H1 (cell line): ENCODE measurements at regions not wholly inside any gene's neighbourhood (a gene's known extent, or its start where the extent isn't known, plus 50 kb on each side); places are given as distances from the start of the nearest gene placed in this dataset.

Experiments used
- CHD1 ChIP-seq: IDR thresholded peaks from 2 replicates; pipeline ENCODE4 v1.6.1; 2012; ENCODE audit warnings: low read depth, low read length, improper control_type of control experiment
- CTCF ChIP-seq, 3 experiments: IDR thresholded peaks; 1 replicate in 2 of 3; 2 replicates in 1 of 3; pipeline versions ENCODE4 v1.5.1 to v1.6.1; 2011; ENCODE audit warnings: low read length in 3 of 3, mild to moderate bottlenecking in 3 of 3, inconsistent platforms in 2 of 3, low read depth in 1 of 3, moderate library complexity in 1 of 3; ENCODE audit not compliant: insufficient read depth in 1 of 3; ENCODE audit errors: control extremely low read depth in 1 of 3
- KDM1A ChIP-seq: fragments of 200-600, 300-600 bp; sonication (generic); IDR thresholded peaks from 2 replicates; pipeline ENCODE4 v1.7.1; 2016; ENCODE audit warnings: mild to moderate bottlenecking, low read length, borderline replicate concordance
- MAX ChIP-seq: IDR thresholded peaks from 2 replicates; pipeline ENCODE4 v1.6.1; 2012; ENCODE audit warnings: inconsistent platforms
- RXRA ChIP-seq: IDR thresholded peaks from 2 replicates; pipeline ENCODE4 v1.6.1; 2011; ENCODE audit warnings: low read depth, mild to moderate bottlenecking, low read length, moderate library complexity; ENCODE audit not compliant: insufficient read depth
- SP2 ChIP-seq: IDR thresholded peaks from 2 replicates; pipeline ENCODE4 v1.6.1; 2012; ENCODE audit warnings: mild to moderate bottlenecking, low read length, inconsistent platforms
- TAF1 ChIP-seq: IDR thresholded peaks from 2 replicates; pipeline ENCODE4 v1.6.1; 2011; ENCODE audit warnings: mild to moderate bottlenecking, low read depth, low read length
- TF ChIP-seq, protein P1 (sequence below): fragments of 300-600 bp; sonication (generic); IDR thresholded peaks from 2 replicates; pipeline ENCODE4 v1.7.1; 2012; ENCODE audit warnings: low read length, moderate library complexity, mild to moderate bottlenecking, inconsistent platforms; ENCODE audit not compliant: insufficient replicate concordance

DNA sequence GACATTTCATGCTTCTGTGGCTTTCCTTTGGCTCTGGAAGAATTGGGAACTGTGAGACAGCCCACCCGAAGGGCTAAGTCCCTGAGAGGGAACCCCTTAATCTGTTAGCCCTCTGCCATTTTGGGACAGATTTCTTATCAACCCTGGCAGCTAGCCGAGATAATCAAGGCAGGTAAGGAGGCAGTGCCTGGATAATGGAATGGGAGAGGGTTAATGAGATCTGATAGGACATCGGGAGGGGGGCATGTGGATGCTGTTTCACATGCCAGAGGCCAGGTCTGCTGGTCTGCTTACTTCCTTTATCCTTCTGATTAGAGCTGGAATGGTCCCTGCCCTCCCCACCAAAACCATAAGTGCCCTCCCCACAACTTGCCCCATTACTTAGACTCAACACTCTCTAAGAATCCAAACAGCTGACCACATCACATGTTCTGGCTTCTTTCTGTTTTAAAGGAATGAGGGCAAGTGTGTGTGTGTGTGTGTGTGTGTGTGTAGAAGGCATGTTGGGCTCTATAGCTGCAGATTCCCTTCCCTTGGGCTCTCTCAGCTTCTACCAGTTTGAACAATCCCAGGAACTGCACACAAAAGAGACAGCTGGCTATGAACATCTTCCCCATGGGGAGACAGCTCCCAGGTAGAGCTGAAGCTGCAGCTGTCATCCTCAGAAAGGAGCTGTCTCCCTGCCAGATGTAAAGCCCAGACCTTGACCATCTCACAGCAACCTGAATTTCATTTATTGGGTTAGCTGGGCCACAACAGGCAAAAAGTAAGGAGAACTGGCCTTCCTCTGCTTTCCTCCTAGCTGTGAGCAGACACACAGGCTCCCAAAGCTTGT is 221.3 kb downstream of the PIK3R1 start (continued):
- TF ChIP-seq, protein P1, sequence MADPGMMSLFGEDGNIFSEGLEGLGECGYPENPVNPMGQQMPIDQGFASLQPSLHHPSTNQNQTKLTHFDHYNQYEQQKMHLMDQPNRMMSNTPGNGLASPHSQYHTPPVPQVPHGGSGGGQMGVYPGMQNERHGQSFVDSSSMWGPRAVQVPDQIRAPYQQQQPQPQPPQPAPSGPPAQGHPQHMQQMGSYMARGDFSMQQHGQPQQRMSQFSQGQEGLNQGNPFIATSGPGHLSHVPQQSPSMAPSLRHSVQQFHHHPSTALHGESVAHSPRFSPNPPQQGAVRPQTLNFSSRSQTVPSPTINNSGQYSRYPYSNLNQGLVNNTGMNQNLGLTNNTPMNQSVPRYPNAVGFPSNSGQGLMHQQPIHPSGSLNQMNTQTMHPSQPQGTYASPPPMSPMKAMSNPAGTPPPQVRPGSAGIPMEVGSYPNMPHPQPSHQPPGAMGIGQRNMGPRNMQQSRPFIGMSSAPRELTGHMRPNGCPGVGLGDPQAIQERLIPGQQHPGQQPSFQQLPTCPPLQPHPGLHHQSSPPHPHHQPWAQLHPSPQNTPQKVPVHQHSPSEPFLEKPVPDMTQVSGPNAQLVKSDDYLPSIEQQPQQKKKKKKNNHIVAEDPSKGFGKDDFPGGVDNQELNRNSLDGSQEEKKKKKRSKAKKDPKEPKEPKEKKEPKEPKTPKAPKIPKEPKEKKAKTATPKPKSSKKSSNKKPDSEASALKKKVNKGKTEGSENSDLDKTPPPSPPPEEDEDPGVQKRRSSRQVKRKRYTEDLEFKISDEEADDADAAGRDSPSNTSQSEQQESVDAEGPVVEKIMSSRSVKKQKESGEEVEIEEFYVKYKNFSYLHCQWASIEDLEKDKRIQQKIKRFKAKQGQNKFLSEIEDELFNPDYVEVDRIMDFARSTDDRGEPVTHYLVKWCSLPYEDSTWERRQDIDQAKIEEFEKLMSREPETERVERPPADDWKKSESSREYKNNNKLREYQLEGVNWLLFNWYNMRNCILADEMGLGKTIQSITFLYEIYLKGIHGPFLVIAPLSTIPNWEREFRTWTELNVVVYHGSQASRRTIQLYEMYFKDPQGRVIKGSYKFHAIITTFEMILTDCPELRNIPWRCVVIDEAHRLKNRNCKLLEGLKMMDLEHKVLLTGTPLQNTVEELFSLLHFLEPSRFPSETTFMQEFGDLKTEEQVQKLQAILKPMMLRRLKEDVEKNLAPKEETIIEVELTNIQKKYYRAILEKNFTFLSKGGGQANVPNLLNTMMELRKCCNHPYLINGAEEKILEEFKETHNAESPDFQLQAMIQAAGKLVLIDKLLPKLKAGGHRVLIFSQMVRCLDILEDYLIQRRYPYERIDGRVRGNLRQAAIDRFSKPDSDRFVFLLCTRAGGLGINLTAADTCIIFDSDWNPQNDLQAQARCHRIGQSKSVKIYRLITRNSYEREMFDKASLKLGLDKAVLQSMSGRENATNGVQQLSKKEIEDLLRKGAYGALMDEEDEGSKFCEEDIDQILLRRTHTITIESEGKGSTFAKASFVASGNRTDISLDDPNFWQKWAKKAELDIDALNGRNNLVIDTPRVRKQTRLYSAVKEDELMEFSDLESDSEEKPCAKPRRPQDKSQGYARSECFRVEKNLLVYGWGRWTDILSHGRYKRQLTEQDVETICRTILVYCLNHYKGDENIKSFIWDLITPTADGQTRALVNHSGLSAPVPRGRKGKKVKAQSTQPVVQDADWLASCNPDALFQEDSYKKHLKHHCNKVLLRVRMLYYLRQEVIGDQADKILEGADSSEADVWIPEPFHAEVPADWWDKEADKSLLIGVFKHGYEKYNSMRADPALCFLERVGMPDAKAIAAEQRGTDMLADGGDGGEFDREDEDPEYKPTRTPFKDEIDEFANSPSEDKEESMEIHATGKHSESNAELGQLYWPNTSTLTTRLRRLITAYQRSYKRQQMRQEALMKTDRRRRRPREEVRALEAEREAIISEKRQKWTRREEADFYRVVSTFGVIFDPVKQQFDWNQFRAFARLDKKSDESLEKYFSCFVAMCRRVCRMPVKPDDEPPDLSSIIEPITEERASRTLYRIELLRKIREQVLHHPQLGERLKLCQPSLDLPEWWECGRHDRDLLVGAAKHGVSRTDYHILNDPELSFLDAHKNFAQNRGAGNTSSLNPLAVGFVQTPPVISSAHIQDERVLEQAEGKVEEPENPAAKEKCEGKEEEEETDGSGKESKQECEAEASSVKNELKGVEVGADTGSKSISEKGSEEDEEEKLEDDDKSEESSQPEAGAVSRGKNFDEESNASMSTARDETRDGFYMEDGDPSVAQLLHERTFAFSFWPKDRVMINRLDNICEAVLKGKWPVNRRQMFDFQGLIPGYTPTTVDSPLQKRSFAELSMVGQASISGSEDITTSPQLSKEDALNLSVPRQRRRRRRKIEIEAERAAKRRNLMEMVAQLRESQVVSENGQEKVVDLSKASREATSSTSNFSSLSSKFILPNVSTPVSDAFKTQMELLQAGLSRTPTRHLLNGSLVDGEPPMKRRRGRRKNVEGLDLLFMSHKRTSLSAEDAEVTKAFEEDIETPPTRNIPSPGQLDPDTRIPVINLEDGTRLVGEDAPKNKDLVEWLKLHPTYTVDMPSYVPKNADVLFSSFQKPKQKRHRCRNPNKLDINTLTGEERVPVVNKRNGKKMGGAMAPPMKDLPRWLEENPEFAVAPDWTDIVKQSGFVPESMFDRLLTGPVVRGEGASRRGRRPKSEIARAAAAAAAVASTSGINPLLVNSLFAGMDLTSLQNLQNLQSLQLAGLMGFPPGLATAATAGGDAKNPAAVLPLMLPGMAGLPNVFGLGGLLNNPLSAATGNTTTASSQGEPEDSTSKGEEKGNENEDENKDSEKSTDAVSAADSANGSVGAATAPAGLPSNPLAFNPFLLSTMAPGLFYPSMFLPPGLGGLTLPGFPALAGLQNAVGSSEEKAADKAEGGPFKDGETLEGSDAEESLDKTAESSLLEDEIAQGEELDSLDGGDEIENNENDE: no peak
- no peak for TF ChIP-seq MAX
- no peak for TF ChIP-seq SP2
- no peak for TF ChIP-seq RXRA
- no peak for TF ChIP-seq KDM1A
- no peak for TF ChIP-seq CTCF (IDR thresholded peaks at IDR 0.05; ENCODE audit: control extremely low read depth in 1 of 3, insufficient read depth in 1 of 3, low read depth in 1 of 3, low read length in 3 of 3)
- no peak for TF ChIP-seq TAF1
- TF ChIP-seq CHD1: no peak
